ENCODE measurements at regions not wholly inside any gene's neighbourhood (a gene's known extent, or its start where the extent isn't known, plus 50 kb on each side); places are given as distances from the start of the nearest gene placed in this dataset.

DNA sequence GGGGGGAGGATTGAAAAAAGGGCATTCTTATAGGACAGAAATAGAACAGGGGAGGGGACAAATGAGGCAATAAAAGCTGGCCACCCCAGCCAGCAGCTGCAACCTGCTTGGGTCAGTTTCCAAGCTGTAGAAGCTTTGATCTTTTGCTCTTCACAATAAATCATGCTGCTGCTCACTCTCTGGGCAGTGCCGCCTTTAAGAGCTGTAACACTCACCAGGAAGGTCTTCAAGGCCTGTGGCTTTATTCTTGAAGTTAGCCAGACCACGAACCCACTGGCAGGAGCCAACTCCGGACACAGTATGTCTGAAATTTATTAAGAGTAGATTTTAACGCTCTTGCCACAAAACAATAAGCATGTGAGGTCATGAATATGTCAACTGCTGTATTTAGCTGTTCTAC, 649.9 kb upstream of the RAB6C start:
- no peaks in the 10 kb centered on the region for H3K36me3 ChIP-seq (ENCODE audit: low read depth)

DNA sequence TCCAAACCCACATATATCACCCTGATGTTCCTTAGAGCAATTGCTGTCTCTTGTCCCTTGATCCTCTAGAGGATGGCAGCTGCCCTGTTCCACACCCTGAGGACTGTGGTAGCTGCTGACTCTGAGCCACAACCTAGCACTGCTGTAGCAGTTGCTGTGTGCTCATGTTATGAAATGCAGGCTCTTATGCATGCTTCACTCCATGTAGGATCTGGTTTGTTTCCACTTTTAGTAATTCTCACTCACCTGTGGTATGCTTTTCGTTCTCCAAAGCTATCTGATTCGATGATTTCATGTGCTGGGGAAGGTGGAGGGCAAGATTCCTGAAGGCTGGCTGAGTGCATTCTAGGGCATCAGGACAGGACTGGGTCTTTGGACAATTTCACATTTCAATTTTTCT, 649.0 kb upstream of the RAB6C start:
- no peaks in the 10 kb centered on the region for H3K9me3 ChIP-seq (ENCODE audit: insufficient read depth, low read depth)
- BruUV-seq (replicated peaks): no TSS peak
- no peak for DNase-seq
- no peaks in the 10 kb centered on the region for H3K9me2 ChIP-seq (ENCODE audit: insufficient read depth)
- POLR2A ChIA-PET (ENCODE audit: unreplicated experiment): no interaction called here
- H3K79me2 ChIP-seq (ENCODE audit: low read depth): no peaks in the 10 kb centered on the region
- CTCF ChIA-PET: no interaction called here
- no peaks in the 10 kb centered on the region for H3F3A ChIP-seq (ENCODE audit: insufficient read depth, low read depth)
- no peak overlapping the region for H3K4me2 ChIP-seq
- no peaks in the 10 kb centered on the region for H3K36me3 ChIP-seq (ENCODE audit: low read depth)
- no peak overlapping the region for H3K27ac ChIP-seq
- TF ChIP-seq EZH2 (IDR thresholded peaks at IDR 0.05; ENCODE audit: low read depth): no peak
- TF ChIP-seq, protein P1, sequence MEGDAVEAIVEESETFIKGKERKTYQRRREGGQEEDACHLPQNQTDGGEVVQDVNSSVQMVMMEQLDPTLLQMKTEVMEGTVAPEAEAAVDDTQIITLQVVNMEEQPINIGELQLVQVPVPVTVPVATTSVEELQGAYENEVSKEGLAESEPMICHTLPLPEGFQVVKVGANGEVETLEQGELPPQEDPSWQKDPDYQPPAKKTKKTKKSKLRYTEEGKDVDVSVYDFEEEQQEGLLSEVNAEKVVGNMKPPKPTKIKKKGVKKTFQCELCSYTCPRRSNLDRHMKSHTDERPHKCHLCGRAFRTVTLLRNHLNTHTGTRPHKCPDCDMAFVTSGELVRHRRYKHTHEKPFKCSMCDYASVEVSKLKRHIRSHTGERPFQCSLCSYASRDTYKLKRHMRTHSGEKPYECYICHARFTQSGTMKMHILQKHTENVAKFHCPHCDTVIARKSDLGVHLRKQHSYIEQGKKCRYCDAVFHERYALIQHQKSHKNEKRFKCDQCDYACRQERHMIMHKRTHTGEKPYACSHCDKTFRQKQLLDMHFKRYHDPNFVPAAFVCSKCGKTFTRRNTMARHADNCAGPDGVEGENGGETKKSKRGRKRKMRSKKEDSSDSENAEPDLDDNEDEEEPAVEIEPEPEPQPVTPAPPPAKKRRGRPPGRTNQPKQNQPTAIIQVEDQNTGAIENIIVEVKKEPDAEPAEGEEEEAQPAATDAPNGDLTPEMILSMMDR (conservative IDR thresholded peaks at IDR 0.05): no peak
- no peak overlapping the region for H2AFZ ChIP-seq
- H3K27me3 ChIP-seq (ENCODE audit: insufficient read depth, low read depth): peaks cover 34% of the 10 kb centered on the region
- no peaks in the 10 kb centered on the region for H3K4me1 ChIP-seq (replicated peaks; ENCODE audit: insufficient read depth)
- intact Hi-C loops (cut with micrococcal nuclease; ENCODE audit: unreplicated experiment): no loop called here
- H4K20me1 ChIP-seq (ENCODE audit: insufficient read depth): no peaks in the 10 kb centered on the region
- no peak overlapping the region for H3K4me3 ChIP-seq

More for the DNA sequence above, 649.9 kb upstream of the RAB6C start:
- Histone ChIP-seq H3K4me3 (no peak overlapping the region), H2AFZ (no peak overlapping the region), H3K9me2 (ENCODE audit: insufficient read depth) (no peaks in the 10 kb centered on the region), H4K20me1 (ENCODE audit: insufficient read depth) (no peaks in the 10 kb centered on the region), H3K9me3 (ENCODE audit: insufficient read depth, low read depth) (no peaks in the 10 kb centered on the region), H3K4me2 (no peak overlapping the region), H3K27me3 (ENCODE audit: insufficient read depth, low read depth) (peaks cover 32% of the 10 kb centered on the region), H3F3A (ENCODE audit: insufficient read depth, low read depth) (no peaks in the 10 kb centered on the region), H3K79me2 (ENCODE audit: low read depth) (no peaks in the 10 kb centered on the region), H3K4me1 (replicated peaks; ENCODE audit: insufficient read depth) (no peaks in the 10 kb centered on the region), H3K27ac (no peak overlapping the region)
- DNase-seq: no peak
- no peak for TF ChIP-seq EZH2 (IDR thresholded peaks at IDR 0.05; ENCODE audit: low read depth)
- TF ChIP-seq, protein P1 (conservative IDR thresholded peaks at IDR 0.05): no peak
- POLR2A ChIA-PET (ENCODE audit: unreplicated experiment): no interaction called here
- BruUV-seq (replicated peaks): no TSS peak
- CTCF ChIA-PET: no interaction called here
- intact Hi-C loops (cut with micrococcal nuclease; ENCODE audit: unreplicated experiment): no loop called here

DNA sequence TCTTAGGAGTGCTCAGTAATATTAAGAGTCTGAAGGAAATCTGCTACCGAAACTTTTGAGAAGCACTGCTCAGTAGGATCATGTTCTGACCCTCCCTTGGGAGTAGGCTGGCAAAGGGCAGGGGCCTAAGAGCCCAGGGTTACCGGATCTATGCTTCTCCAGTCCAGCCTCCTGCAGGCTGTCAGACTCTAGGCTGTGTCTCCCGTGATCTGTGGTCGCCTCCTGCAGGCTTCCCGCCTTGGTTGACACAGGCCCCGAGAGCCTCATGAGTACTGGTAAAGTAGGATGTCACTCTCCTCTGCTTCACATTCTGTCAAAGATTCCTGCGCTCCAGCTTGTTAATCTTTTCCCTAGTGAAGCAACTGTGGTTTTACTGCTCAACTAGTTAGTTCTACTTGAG, 647.8 kb upstream of the RAB6C start:
- POLR2A ChIA-PET (ENCODE audit: unreplicated experiment): no interaction called here
- Histone ChIP-seq H3K4me3 (no peak overlapping the region), H3K27me3 (ENCODE audit: insufficient read depth, low read depth) (peaks cover 41% of the 10 kb centered on the region), H3K27ac (no peak overlapping the region), H3F3A (ENCODE audit: insufficient read depth, low read depth) (no peaks in the 10 kb centered on the region), H2AFZ (no peak overlapping the region), H4K20me1 (ENCODE audit: insufficient read depth) (no peaks in the 10 kb centered on the region), H3K9me2 (ENCODE audit: insufficient read depth) (no peaks in the 10 kb centered on the region), H3K4me1 (replicated peaks; ENCODE audit: insufficient read depth) (no peaks in the 10 kb centered on the region), H3K79me2 (ENCODE audit: low read depth) (no peaks in the 10 kb centered on the region), H3K4me2 (no peak overlapping the region), H3K9me3 (ENCODE audit: insufficient read depth, low read depth) (no peaks in the 10 kb centered on the region), H3K36me3 (ENCODE audit: low read depth) (no peaks in the 10 kb centered on the region)
- no peak for DNase-seq
- TF ChIP-seq, protein P1 (conservative IDR thresholded peaks at IDR 0.05): no peak
- no peak for TF ChIP-seq EZH2 (IDR thresholded peaks at IDR 0.05; ENCODE audit: low read depth)
- BruUV-seq (replicated peaks): no TSS peak
- CTCF ChIA-PET: no interaction called here
- intact Hi-C loops (cut with micrococcal nuclease; ENCODE audit: unreplicated experiment): no loop called here
